IPS-NIHi7 (cell line): ENCODE measurements at regions not wholly inside any gene's neighbourhood (a gene's known extent, or its start where the extent isn't known, plus 50 kb on each side); places are given as distances from the start of the nearest gene placed in this dataset.

Experiments used
- DNase-seq: peaks from one replicate; pipeline ENCODE4 v3.0.0; 2012; ENCODE audit warnings: mixed read lengths; ENCODE audit errors: extremely low spot score

DNA sequence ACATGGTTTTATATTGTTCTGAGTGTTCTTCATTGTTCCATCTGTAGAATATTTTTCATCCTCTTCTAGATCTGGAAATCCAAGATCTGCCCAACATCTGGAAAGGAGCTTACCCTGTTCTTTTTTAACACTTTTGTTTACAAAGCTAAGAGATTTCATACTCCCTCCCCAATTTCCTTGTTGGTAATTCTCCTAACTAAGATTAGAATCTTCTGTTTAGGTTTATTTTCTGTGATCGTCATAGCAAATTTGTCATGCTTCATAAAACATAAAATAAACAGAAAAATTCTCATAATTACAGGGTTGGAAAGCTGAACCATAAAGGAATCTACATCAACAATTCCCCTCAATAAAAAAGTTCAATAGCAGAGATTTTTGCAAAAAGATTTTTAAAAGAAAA is 580.3 kb upstream of the CA10 start:
- no peak for DNase-seq

DNA sequence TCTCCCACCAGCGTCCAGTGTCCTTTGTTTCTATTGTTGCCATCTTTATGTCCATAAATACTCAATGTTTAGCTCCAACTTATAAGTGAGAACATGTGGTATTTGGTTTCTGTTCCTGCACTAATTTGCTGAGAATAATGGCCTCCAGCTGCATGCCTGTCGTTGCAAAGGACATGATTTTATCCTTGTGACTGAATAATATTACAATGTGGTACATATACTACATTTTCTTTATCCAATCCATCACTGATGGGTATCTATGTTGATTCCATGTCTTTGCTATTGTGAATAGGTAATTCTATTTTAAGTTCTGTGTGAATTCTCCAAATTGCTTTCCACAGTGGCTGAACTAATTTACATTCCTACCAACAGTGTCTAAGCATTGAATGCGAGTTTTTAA is 578.6 kb upstream of the CA10 start:
- no peak for DNase-seq

DNA sequence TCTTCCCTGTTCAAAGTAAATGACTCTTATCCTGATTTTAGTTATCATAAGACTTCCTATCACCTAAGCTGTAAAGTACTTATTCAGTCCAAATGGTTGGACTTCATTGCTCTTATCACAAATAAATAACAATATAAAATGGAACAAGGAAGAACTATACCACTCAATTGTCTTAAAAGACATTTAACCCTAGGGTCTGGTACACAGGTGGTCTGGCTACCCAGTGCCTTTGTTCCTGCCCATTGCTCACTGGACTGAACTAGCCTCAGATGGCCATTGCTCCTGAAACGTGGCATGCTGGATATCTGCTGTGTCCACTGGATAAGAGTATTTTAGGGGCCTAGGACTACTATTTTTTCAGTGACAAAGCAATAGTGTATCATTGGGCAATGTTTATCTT is 574.3 kb upstream of the CA10 start:
- DNase-seq = no peak

DNA sequence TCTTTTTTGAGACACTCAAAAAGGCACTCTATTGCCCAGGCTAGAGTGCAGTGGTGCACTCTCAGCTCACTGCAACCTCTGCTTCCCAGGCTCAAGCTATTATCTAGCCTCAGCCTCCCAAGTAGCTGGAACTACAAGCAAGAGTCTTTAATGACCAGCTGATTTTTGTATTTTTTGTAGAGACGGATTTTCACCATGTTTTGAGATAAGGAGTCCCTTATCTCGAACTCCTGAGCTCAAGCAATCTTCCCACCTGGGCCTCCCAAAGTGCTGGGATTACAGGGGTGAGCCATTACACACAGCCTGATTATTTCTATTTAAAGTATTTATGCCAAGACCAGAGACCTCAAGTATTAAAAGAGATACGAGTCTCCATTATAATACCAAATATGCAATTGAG is 566.1 kb upstream of the CA10 start:
- no peak for DNase-seq

DNA sequence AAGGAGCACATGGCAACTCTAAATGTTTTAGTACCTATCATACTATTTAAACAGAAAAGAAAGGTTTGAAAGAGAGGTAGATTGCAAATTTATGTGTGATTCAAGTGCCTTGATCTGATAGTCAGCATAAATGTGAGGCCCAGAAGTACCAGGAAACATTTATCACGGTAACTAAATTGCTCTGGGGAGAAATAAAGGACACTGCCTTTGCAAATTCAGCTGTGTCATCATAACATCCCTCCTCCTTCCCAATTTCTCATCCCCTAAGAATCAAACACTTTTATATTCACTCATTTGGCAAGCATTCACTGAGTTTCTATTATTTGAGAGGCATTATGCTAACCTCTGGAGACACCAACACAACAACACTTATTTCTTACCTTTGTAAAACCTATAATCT is 563.4 kb upstream of the CA10 start:
- no peak for DNase-seq

DNA sequence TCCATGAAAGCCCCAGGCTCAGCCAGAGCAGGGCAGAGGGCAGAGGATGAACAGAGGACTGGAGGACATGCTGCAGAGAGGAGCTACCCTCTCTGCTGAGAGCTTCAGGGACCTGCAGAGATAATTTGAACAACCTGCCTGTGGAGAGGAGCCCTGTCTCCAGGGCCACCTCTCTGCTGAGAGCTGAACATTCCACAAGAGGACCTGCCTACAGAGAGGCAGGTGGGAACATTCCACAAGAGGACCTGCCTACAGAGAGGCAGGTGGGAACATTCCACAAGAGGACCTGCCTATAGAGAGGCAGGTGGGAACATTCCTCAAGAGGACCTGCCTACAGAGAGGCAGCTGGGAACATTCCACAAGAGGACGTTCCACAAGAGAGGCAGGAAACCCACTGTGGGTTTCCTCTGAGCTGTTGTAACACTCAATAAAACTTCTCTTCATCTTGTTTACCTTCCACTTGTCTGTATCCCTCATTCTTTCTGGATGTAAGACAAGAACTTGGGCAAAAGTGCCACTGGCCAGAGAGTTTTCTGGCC is 551.9 kb upstream of the CA10 start:
- no peak for DNase-seq

DNA sequence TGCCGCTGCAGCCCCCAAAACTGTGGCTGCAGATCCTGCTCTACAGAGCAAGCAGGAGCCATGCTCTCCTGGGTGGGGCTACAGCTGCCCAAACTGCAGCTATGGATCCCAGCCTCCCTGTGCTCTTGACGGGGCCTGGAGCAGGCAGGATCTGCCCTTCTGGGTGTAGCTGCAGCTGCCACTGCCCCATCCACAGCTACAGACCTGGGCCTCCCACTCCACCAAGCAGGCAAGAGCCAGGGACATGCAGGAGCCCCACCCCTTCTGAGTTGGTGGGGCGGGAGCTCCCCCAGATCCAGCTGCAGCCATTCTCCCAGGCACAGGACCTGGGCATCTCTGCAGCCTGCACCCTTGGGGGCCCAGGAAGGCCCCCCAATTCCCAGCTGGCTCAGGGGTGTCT is 551.2 kb upstream of the CA10 start:
- no peak for DNase-seq

DNA sequence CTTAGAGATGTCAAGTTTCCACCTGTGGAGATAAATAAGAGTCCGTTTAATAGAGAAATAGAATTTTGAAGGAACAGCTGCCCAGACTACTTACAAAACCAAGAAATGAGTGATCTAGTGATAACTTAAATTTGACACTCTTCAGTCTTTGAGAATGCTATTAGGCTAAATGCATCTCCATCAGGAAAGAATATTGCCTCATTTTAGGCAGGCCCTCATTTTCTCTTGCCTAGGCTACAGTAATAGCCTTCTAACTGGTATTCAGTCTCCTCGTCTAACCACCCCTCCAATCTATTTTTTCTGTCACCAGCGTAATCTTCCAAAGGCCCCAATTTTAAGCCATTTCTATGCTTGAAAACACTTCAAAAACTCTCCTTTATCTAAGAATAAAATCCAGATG is 537.8 kb upstream of the CA10 start:
- no peak for DNase-seq

DNA sequence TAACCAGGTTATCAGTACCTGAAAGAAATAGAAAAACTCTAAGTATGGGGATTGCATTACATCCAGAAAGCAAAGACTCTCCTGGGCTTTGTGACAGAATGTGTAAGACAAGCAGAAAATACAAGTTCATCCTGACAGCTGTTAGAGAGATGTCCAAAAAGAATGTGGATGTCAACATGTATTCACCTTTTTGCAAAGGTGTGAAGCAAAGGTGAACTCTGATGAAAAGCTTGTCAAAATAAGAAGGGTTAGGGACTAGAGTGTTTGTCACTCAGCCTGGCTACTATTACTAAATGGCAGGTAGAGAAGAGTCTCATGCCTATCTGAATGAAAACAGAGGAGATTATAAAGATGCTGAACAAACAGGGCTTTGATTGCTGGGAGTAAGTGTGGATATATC is 527.6 kb upstream of the CA10 start:
- DNase-seq = no peak

DNA sequence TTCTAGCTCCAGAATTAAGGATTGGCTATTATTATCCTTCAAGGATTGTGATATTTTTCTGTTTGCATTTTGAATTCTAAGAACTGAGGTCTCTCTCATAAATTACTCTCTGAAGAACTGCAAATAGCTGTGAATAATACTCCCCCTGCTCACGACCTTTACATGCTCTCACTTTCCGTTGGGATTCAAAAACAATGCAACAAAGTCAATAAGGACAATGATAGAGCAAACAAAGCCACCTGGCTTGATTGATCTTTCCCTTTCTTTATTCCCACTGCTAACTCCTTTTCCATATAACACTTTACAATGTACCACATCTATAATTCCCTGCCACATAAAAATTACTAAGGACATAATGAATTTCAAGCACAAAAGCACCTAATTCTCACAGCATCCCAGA is 523.0 kb upstream of the CA10 start:
- no peak for DNase-seq

DNA sequence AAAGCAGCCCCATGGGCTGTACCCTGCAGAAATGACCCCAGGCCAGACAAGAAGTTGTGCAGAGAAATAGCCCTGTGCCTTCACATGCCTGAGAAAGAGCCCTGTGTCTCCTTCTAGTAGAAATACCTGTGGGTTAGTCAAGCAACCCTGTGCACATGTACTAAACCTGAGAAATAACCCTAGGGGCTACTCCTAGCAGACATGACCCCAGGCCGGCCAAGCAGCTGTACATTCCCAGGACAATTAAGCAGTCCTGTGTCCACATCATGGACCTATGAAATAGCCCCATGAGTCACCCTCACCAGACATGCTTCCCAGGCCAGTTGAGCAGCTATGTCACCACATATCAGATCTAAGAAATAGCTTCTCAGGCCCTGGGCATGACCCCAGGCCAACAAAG is 519.7 kb upstream of the CA10 start:
- DNase-seq = no peak

DNA sequence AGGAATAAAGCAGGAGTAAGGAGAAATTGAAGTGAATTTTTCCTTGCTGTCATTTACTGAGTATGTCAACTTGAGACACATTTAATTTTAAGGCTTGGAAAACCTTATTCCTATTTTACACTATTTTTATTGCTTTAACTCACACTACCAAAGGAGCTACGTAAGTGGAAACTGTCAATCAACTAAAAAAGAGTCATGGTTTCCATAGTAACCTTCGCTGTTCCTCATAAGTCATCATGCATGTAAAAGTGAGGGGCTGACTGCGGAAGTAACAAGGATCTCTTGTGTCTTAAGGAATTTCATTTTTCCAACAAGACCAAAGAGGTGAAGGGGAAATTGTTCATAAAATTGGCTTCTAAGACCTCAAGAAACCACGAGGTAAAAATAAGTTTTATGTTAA is 516.2 kb upstream of the CA10 start:
- no peak for DNase-seq

DNA sequence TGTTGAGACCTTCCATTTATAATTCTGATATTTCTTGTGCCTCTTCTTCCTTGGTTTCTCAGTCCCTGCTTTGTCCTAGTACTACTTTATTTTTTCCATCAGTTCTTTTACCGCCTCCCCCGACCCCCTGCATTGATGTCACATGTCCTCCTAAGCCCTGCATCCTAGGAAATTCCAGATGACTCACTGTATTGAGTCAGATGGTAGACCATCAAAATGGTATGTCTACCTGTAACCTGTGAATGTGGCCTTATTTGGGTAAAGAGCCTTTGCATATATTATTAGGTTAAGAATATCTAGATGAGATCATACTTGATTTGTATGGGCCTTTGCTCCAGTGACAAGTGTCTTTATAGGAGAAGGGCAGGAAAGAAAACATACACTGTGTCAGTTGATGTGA is 515.3 kb upstream of the CA10 start:
- no peak for DNase-seq

DNA sequence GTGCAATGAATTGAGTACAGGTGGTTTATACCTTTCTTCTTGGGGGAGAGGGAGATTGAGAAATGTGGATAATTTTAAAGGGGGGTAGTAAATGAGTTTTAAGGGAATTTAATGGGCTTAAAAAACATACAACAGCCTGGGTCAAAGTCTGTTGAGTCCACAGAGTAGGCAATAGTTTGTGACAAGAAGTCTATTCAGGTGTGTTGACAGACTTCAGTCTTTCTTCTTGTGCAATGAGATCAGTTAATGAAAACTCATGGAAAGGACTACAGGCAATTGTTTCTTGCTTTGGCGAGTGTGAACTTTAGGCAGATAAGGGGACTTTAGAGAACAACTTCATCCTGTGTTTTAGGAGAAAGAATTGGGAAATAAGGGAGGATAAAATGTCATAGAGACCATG is 507.8 kb upstream of the CA10 start:
- no peak for DNase-seq

DNA sequence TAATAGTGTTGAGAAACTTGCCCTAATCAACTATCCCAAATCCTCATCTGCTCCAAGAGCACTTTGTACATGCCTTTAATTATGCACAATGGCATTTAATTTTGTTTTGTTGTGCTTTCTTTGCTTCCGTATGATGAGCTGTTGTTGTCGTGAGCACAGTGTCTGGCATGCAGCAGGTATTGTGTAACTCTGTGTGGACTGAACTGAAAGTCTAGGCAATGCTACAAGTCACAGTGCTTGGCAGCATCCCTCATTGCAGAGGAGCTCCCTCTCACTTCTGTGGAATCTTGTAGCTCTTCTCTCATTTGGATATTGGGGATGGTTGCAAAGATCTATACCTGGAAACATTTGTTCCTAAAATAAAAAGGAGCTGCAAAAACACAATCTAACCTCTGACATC is 502.2 kb upstream of the CA10 start:
- no peak for DNase-seq

DNA sequence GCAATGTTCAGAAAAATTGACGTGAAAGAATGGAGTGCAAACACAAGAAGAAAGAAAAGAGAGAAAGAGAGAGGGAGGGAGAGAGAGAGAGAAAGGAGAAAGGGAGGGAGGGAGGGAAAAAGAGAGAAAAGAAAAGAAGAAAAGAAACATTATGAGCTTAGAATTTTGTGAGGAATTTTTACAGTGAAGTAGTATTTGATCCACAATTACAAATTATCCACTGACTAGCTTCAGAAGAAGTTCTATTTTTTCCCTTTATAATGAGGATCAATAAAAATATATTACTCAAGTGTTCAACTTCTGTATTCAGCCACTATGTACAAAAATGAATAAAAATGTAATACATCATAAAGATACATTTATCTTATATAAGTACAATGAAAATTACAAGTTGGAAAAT is 494.5 kb upstream of the CA10 start:
- DNase-seq = no peak

DNA sequence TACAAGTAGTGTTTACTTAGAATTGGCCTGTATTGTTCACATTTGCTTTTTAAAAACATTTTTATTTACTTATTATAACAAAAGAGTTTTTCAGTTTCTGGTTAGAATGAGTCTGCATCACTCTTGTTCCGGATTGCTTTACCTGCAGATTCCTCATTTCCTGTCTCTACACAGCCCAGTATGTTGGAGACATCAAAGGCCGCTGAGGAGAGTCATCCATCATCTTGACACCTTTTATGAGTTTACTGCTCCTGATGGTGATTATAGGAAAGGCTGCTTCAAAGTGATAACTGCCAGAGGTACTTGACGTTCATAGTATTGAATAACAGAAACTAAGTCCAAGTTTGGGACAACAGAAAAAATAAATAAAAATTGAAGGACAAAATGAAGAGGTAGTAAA is 490.5 kb upstream of the CA10 start:
- no peak for DNase-seq

DNA sequence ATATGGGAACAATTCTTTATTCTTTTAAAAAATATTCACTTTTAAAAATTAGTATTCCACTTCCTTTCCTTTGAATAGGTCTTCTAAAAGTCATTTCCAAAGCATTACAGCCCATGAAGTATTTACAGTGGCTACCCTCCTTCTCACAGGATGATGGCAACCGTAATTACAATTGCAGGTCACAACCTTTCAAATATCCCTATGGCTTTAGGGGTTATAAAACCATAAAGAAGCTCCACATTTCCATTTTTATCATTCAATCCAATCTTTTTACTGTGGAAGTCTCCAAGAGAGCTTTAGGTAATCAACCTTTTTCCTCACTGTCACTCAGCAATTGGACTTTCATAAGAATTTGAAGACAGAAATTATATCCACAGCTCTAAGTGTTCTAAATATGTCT is 488.9 kb upstream of the CA10 start:
- no peak for DNase-seq

DNA sequence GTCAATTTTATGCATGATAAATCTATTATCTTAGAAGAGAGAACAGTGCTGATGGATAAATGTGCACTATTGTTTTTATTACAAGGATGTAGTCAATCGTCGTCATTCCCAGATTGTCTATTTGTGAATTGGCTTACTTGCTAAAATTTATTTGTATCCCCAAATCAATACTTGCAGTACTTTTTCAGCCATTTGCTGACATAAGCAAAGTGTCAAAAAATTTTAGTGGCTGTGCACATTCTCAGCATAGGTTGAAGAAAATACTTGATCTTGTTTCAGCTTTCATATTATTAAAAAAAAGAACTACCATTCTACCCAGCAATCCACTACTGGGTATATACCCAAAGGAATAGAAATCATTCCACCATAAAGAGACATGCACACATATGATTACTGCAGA is 477.9 kb upstream of the CA10 start:
- no peak for DNase-seq

DNA sequence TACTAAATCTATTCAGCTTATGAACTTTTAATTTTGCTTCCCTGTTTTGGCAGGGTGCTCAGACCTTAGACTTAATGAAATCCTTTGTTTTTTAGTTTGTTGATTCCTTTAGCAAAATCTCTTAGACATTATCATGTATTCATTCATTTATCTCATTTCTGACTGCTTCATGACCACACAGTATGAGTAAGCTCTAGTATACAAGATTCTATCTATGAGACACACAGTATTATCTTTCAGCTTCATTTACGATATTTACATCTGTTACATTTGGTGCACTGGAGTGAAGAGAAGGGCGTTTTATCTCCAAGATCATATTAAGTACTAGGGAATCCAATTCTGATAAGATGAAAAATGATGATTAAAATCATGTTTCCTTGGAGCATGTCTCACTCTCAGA is 448.1 kb upstream of the CA10 start:
- DNase-seq = no peak

DNA sequence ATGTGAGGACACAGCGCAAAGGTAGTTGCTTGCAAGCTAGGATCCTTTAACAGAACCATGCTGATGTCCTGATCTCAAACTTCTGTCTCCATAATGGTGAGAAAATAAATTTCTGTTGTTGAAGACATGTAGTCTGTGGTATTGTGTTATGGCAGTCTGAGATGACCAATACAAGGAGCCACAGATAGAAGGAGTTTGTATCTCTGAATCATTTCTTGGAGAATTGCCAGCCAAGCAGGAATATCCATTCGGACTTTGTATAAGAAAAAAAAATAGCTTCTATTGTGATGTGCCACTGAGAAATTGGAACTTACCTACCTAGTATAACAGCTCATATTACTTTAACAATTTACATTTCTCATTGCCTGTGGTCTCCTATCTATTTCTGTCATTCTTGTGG is 447.6 kb upstream of the CA10 start:
- DNase-seq = no peak

DNA sequence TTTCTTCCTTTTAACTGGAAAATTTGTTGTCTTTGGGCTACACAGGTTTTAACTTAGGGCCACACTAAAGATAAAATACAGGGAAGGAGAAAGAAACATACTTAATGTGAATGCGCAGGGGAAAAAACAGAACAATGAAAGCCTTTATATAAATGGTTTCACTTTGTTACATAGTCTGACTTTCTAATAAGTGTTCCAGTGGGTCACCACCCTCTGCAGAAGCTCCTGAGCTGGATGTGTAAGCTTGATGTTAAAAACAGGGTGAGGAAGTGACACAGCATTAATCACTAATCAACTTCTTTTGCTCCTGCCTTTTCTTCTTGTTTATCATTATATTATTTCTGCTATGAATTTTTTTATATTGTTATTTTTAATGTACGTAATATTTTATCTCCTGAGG is 445.6 kb upstream of the CA10 start:
- DNase-seq = no peak

DNA sequence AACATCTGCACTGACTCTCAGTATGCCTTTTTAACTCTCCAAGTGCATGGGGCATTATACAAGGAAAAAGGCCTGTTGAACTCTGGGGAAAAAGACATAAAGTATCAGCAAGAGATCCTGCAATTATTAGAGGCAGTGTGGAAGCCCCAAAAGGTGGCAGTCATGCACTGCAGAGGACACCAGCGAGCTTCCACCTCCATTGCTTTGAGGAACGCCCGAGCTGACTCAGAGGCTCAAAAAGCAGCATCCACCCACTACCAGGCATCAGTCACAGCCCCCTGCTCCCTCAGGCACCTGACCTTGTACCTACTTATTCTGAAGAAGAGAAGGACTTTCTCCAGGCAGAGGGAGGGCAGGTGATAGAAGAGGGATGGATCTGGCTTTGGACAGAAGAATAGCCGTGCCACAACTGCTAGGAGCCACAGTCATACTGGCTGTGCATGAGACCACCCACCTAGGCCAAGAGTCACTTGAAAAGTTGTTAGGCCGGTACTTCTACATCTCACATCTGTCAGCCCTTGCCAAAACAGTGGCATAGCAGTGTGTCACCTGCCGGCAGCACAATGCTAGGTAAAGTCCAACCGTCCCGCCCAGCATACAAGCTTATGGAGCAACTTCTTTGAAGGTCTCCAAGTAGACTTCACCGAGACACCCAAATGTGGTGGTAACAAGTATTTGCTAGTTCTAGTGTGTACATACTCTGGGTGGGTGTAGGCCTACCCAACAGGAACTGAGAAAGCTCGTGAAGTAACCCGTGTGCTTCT is 439.1 kb upstream of the CA10 start:
- peak; percentile 8 for DNase-seq

DNA sequence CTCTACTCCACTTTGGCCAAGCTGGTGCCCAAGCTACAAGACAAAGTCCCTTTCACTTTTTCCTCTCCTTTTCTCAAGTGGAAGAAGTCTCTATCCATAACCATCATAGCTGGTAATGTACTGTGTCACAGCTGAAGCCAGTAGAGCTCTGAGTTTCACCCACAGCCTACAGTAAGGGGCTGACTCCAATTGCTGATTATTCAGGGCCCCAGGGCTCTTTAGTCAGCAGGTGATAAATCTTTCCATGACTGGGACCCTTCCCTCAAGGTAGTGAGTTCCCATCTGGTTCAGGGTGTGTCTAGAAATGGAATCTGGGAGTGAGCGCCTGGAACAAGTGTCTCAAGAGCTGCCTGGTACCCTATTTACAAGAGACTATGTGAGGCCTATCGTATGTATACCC is 436.0 kb upstream of the CA10 start:
- DNase-seq = no peak
